Pancreas (tissue), 10 donors: ENCODE measurements at regions not wholly inside any gene's neighbourhood (a gene's known extent, or its start where the extent isn't known, plus 50 kb on each side); places are given as distances from the start of the nearest gene placed in this dataset.

Experiments
- ATAC-seq, 4 donors: fragments of 200-7000 bp; cut with Tn5 transposase; one replicate each; pipeline versions ENCODE4 v1.8.0 to v1.9.1; 2020; ENCODE audit warnings: mild to moderate bottlenecking in 4 of 4, moderate library complexity in 4 of 4
- DNase-seq, 6 donors: peaks; one replicate each; pipeline ENCODE4 v3.0.0-alpha.2; 2020
- FAIRE-seq: peaks from 2 replicates; lab custom pipeline; 2012; peaks lifted over from hg19 to GRCh38; lab: Jason Lieb, UNC
- H3K27ac ChIP-seq, 4 donors: fragments of 200-600 bp; sonication (generic); 1 replicate in 3 of 4; 2 replicates in 1 of 4; pipeline versions ENCODE4 v1.5.0 to v1.8.0; 2020
- H3K27me3 ChIP-seq, 4 donors: fragments of 200-600 bp; one replicate each; pipeline ENCODE4 v1.8.0; 2021
- H3K36me3 ChIP-seq, 3 donors: fragments of 200-600 bp; sonication (generic) in 1 of 3; one replicate each; pipeline versions ENCODE4 v1.5.0 to v1.8.0; 2020 to 2021
- H3K4me1 ChIP-seq, 3 donors: fragments of 200-600 bp; one replicate each; pipeline ENCODE4 v1.8.0; 2021
- H3K4me3 ChIP-seq, 4 donors: fragments of 200-600 bp; sonication (generic) in 2 of 4; one replicate each; pipeline versions ENCODE4 v1.5.0 to v1.8.0; 2020 to 2021
- H3K9me3 ChIP-seq, 4 donors: fragments of 200-600 bp; one replicate each; pipeline ENCODE4 v1.8.0; 2021
- WGBS, 2 donors: extraction: QIAGEN DNeasy Blood & Tissue Kit; methylation state at CpG; one replicate each; pipeline ENCODE4 v1.1.7; 2013; 5-methylcytosine and 5-hydroxymethylcytosine counted together
- intact Hi-C, 3 donors: fragments of 100-400 bp; cut with DNase I; formaldehyde crosslinking; loops; one replicate each; pipeline versions ENCODE4 v1.11.1 to v1.14.2; 2022
- TF ChIP-seq, protein P1 (sequence below), 4 donors: fragments of 200-600 bp; sonication (generic) in 3 of 4; IDR thresholded peaks; one replicate each; pipeline versions ENCODE4 v1.5.0 to v1.8.0; 2021; ENCODE audit warnings: antibody characterized with exemption in 4 of 4
- donor health status: healthy with polysubstance abuse.
- donor health status: DM: no; HTN: no; CAD: no; lungs with moderate emphysema.
- donor health status: DM: no; HTN: no; CAD: no.
- donor health status: control.
- donor health status: control.
- donor health status: Bipolar disorder and iron deficiency.
- donor health status: DM: yes; HTN: yes; CAD: no.
- donor health status: DM: no; HTN: no; CAD: no.
- donor health status: DM: no; HTN: no; CAD: no.
- donor health status: DM: yes; HTN: yes; CAD: no.

DNA sequence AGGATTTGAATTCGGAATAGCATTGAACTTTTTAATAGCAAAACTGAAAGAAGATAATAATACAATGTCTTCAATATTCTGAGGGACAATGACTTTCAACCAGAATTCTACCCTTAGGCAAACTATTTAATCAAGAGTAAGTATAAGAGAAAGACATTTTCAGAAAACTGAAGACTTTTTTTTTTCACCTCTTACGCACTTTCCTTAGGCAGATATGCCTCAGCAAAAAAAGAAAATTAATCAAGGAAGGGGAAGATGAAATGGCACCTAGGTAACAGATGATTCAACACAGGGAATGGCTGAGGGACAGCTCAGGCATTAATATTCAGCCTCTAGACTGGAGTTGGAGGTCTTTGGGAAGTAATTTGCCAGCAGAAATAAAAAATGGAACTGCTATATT is 184.9 kb downstream of the URB2 start:
- Histone ChIP-seq H3K27me3 (no peaks in the 10 kb centered on the region), H3K9me3 (no peaks in the 10 kb centered on the region), H3K4me3 (no peak overlapping the region), H3K36me3 (no peaks in the 10 kb centered on the region), H3K4me1 (no peaks in the 10 kb centered on the region), H3K27ac (no peak overlapping the region)
- 83 to 90% methylated on average over 2 of the region's 2 CpGs for WGBS, 2 donors
- ATAC-seq (no peak), DNase-seq (no peak), FAIRE-seq (no peak)
- TF ChIP-seq, protein P1, sequence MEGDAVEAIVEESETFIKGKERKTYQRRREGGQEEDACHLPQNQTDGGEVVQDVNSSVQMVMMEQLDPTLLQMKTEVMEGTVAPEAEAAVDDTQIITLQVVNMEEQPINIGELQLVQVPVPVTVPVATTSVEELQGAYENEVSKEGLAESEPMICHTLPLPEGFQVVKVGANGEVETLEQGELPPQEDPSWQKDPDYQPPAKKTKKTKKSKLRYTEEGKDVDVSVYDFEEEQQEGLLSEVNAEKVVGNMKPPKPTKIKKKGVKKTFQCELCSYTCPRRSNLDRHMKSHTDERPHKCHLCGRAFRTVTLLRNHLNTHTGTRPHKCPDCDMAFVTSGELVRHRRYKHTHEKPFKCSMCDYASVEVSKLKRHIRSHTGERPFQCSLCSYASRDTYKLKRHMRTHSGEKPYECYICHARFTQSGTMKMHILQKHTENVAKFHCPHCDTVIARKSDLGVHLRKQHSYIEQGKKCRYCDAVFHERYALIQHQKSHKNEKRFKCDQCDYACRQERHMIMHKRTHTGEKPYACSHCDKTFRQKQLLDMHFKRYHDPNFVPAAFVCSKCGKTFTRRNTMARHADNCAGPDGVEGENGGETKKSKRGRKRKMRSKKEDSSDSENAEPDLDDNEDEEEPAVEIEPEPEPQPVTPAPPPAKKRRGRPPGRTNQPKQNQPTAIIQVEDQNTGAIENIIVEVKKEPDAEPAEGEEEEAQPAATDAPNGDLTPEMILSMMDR (IDR thresholded peaks at IDR 0.05): no peak
- intact Hi-C loops: no loop called here

DNA sequence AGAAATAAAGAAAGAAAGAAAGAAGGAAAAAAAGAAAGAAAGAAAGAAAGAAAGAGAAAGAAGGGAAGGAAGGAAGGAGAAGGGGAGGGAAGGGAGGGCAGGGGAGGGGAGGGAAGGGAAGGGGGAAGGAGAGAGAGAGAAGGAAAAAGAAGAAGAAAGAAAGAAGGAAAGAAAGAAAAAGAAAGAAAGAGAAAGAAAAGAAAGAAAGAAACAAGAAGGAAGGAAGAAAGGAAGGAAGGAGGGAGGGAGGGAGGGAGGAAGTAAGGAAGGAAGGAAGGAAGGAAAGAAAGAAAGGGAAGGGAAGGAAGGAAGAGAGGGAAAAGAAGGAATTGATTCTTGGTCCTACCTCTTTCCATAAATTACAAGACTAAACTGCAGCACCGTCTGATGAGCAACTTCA is 186.1 kb downstream of the URB2 start:
- Histone ChIP-seq H3K4me1 (no peaks in the 10 kb centered on the region), H3K4me3 (no peak overlapping the region), H3K9me3 (no peaks in the 10 kb centered on the region), H3K27ac (no peak overlapping the region), H3K36me3 (no peaks in the 10 kb centered on the region), H3K27me3 (no peaks in the 10 kb centered on the region)
- DNase-seq: no peak
- intact Hi-C loops: no loop called here
- TF ChIP-seq, protein P1 (IDR thresholded peaks at IDR 0.05): no peak
- WGBS, 2 donors: 79 to 88% methylated on average over 1 of the region's 1 CpG
- no peak for FAIRE-seq
- no peak for ATAC-seq

- 91 to 93% methylated on average over 4 of the region's 4 CpGs for WGBS, 2 donors
- no peak overlapping the region for H3K27ac ChIP-seq
- no peaks in the 10 kb centered on the region for H3K9me3 ChIP-seq
- H3K27me3 ChIP-seq: no peaks in the 10 kb centered on the region
- ATAC-seq (no peak), FAIRE-seq (no peak), DNase-seq (no peak)
- intact Hi-C loops: no loop called here
- TF ChIP-seq, protein P1 (IDR thresholded peaks at IDR 0.05): no peak
- no peaks in the 10 kb centered on the region for H3K4me1 ChIP-seq
- H3K4me3 ChIP-seq: no peak overlapping the region
- no peaks in the 10 kb centered on the region for H3K36me3 ChIP-seq
Observed at GRCh38 chr1:229812693-229813092, 186.6 kb downstream of the URB2 start.

DNA sequence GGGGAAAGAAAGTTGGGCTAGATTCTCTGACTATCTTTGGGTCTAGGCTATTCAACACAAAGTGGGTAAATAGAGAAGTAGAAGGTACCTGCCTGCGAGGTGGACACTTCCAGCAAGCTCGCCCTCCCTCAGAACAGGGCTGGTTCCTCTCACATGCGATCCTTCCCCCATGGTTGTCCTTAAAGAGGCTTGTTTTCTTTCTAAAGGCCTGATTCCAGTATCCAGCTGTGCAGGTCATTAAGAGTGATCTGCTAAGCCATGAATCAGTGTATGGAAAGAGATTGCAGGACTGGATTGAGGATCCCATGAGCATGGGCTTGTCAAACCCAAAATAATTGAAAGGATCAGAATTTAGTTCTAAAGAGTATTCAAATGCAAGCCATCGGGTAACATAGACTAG is 189.0 kb downstream of the URB2 start:
- TF ChIP-seq, protein P1 (IDR thresholded peaks at IDR 0.05): no peak
- intact Hi-C loops: no loop called here
- no peaks in the 10 kb centered on the region for H3K4me1 ChIP-seq
- no peaks in the 10 kb centered on the region for H3K27me3 ChIP-seq
- no peak overlapping the region for H3K27ac ChIP-seq
- no peak for ATAC-seq
- WGBS, 2 donors: 91 to 97% methylated on average over 4 of the region's 4 CpGs
- DNase-seq: no peak
- H3K4me3 ChIP-seq: no peak overlapping the region
- H3K36me3 ChIP-seq: no peaks in the 10 kb centered on the region
- FAIRE-seq: no peak
- H3K9me3 ChIP-seq: no peaks in the 10 kb centered on the region

DNA sequence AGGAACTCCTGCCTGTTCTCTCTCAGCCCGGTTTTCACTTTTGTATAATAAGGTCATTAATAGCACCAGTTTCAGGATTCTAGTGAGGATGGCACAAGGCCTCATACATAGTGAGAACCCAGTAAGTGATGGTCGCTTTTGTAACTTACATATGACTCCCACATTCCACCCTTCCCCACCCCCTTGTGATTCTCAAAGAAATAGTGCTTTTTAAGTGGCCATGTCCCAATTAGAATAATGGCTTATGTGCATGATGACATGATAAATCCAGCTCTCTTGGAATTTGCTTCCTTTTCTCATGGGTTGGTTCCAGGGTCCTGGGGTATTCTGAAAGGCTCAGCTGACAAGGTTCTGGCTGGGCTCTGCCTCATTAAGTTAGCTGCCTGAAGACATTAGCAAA is 189.9 kb downstream of the URB2 start:
- H3K27me3 ChIP-seq: no peaks in the 10 kb centered on the region
- H3K36me3 ChIP-seq: no peaks in the 10 kb centered on the region
- DNase-seq (no peak), ATAC-seq (no peak), FAIRE-seq (no peak)
- H3K27ac ChIP-seq: no peak overlapping the region
- TF ChIP-seq, protein P1 (IDR thresholded peaks at IDR 0.05): no peak
- no peak overlapping the region for H3K4me3 ChIP-seq
- WGBS, 2 donors: 77 to 80% methylated on average over 2 of the region's 2 CpGs
- no peaks in the 10 kb centered on the region for H3K9me3 ChIP-seq
- H3K4me1 ChIP-seq: no peaks in the 10 kb centered on the region
- intact Hi-C loops: no loop called here
